Fibroblast of skin of right quadriceps (primary cell): ENCODE measurements at regions not wholly inside any gene's neighbourhood (a gene's known extent, or its start where the extent isn't known, plus 50 kb on each side); places are given as distances from the start of the nearest gene placed in this dataset.
A peak's percentile ranks its signal among the peaks of the same experiment; 100 is the strongest.

Experiments used
- DNase-seq: peaks from one replicate; pipeline ENCODE4 v3.0.0-alpha.2; 2013

- DNase-seq = peak; percentile 87
Observed at GRCh38 chr9:3732077-3733038, 206.6 kb upstream of the RFX3 start.

DNA sequence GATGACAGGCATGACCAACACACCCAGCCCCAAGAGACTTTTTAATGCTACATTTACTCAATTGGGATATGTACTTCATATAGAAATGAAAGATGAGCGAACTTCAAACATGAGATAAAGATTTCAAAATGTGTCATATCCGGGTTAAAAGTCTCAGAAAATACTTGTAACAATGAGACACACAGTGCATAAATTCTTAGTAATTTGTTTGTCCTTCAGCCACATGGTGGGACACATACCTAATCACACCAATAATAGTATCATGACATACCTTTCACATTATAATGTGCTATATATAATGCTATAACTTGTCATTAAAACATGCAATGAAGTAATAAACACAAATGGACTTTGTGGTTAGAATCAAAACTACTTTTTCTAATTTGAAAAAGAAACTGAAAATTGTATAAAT is 204.7 kb upstream of the RFX3 start:
- no peak for DNase-seq

DNA sequence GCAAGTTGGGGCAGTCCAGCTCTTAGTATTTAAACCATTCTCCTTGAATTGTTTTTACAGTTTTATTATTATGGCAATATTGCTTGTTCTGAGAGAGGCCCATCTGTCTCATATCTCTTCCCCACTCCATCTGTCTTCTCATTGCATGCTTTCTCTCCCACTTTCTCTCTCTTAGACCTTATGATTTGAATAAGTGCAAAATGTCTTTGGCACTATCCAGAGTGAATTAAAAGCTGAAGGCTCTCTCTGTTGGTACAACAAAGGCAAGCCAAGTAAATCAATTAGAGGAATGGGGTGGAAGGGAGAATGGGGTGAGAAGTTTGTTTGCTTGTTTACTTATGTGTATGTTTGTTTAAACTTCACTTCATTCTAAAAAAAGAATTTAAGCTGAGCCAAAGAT is 195.3 kb upstream of the RFX3 start:
- no peak for DNase-seq

DNA sequence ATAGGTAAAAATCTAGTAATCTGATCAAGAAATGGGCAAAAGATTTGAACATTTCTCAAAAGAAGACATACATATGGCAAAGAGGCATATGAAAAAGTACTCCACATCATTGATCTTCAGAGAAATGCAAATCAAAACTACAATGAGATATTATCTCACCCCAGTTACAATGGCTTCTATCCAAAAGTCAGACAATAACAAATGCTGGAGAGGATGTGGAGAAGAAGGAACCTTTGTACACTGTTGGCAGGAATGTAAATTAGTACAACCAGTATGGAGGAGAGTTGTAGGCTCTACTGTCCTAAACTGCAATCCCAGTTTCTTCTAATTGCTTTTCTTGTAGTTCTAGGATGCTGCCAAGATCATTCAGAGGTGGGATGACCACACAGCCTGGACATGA is 193.5 kb upstream of the RFX3 start:
- DNase-seq = no peak

GRCh38 chr9:3716415-3716814 is 190.6 kb upstream of the RFX3 start:
- no peak for DNase-seq

DNA sequence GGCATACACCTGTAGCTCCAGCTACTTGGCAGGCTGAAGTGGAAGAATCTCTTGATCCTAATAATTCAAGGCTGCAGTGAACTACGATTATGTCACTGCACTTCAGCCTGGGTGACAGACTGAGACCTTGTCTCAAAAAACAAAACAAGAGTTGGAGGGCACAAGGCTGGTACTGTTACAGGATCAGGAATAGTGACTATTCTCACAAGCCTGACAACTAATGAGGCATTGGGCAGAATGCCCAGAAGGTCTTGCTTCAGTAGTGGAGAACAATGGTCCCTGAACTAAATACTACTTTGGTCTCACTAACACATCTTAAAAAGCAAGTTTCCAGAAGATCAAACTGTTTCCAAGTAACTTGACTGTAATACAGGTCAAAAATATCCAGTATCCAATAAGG is 182.9 kb upstream of the RFX3 start:
- DNase-seq = peak; percentile 11

DNA sequence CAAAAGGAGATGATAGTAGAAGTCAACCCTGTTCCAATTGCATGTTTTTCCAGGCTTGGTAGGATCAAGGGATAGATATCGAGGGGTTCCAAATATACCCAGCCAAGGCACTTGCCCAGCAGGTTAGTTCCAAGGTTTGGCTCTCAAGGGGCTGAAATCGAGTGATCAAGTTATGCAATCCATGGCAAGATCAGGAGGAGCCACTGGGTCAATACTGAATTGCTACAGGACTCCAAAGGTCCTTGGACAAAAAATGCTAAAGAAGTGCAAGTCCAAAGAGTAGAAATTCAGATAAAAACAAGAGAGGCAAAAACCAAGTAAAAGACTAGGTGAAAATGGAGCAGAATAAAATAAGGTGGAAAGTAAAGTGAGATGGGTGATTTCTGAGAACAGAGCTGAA is 179.1 kb upstream of the RFX3 start:
- no peak for DNase-seq

- DNase-seq = no peak
Observed at GRCh38 chr9:3700772-3701171, 175.0 kb upstream of the RFX3 start.

DNA sequence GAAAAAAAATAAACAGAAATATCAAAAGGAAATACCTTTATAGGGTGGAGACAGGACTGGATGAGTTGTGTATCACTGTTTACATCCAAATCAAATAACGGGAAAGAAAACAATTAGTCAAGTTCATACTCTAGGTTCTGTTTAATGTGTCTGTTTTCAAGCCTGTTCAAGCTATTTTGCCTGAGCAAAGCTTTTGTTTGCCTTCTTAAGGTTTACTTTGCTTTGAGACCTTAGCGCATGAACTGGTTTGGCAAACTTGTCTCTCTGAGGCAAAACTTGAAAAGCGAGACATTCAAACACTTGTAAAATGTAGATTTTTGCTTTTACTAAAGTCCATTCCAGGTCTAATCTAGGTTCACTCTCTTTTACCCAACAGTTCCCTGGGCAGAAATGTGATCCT is 174.1 kb upstream of the RFX3 start:
- DNase-seq = no peak

DNA sequence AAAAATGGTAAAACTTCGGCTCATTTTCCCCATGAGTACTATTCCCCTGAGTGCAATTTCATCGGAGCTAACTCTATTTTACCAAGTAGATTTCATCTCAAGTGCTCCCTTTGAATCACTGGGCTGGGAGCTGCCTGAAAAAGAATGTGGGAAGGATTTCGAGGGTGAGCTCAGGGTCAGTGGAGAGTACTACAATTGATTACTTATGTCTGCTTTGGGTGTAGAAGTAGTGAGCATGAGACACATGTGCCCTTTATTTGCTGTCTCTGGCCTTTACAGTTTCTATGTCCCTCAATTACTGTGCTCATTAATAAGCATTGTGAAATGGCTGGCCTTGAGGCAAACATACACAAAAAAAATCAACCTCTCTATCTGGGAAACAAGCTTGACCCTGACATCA is 172.7 kb upstream of the RFX3 start:
- DNase-seq = no peak

DNA sequence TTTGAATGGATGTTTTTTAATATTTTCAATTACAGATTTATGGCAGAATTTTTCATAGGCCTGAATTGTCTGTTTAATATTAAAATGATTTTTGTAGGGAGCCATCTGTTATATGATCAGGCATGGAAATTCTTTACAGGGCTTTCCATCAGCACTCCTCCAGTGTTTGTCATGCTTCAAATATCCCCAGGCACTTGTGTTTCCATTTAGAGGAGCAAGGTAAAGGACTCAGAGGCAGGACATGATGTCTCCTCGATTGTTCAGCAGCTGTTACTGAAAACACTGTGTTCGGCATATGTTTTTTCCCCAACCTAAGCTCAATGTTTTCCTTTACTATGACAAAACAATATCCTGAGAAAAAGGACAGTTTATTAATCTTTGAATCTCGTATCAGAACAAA is 172.3 kb upstream of the RFX3 start:
- no peak for DNase-seq

DNA sequence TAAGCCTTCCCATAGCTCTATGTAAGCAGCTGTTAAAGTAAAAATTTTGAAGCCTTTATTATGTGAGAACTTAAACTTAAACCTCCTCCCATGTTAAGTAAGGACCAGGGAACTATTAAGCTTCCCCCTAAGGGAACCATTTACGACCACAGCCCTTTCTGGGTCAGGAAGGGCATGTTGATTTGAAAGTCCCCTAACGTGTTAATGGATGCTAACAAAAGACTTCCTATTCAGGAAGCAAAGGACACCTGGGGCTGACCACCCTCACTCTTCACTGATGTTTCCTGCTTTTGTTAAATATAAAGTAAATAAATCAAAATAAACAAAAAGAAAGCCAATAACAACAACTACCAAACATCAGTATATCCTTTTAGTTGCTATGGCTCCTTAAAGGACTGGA is 170.6 kb upstream of the RFX3 start:
- no peak for DNase-seq

DNA sequence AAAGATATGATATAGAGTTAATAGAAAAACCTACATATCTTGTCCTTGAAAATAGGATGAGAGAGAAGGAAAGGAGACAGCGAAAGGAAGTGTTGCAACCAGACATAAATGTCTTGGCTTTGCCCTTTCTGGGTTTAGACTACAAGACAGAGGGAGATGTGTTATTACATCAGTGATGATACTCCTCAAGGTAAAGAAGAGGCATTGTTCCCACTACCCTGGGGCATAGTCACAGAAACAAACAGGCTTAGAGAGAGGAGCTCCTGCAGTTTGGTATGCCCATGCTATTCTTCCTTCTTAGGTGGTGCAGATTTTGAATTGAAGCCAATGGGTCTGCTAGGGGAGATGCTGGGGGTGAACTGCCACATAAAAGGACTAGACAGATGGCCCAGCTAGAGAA is 166.8 kb upstream of the RFX3 start:
- no peak for DNase-seq

GRCh38 chr9:3689555-3689954 is 163.8 kb upstream of the RFX3 start:
- DNase-seq = no peak

GRCh38 chr9:3687145-3687544 is 161.3 kb upstream of the RFX3 start:
- DNase-seq = no peak

DNA sequence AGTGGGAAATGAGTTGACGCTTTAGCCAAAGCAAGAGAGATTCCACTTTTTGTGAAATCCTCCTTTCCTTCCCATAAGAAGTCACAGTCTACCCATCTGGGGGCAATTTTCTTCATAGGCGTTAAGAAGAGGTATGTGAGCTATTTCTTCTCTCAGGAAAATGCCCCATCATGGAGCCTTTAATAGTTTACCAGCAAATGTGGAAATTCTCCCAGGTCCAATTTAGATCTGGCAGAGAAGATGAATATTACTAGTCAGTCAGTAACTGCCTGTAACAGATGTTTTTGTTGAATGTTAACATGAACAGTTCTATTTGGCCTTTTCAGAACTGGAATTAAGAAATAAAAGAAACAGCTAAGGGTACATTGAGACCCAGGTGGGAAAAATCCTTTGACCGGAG is 156.4 kb upstream of the RFX3 start:
- DNase-seq = no peak

DNA sequence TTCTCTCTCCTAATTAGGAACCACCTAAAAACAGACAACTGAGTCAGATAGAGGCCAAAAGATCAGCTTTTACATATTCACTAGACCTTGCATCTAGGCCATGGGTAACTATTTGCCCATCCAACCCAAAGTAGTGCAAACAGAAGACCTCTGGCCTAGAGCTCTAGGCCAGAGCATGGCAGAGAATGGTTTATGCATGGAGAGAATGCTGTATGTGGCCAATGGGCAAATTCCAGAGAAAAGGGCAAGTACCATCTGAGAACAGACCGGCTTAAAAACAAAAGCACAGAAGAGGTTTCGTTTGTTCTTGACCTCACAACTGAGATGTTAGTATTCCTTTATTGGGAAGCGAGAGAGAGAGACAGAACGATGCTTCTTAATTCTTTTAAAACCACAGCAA is 151.7 kb upstream of the RFX3 start:
- no peak for DNase-seq

- no peak for DNase-seq
Observed at GRCh38 chr9:3676766-3677165, 151.0 kb upstream of the RFX3 start.

GRCh38 chr9:3675946-3676345 is 150.1 kb upstream of the RFX3 start:
- no peak for DNase-seq

DNA sequence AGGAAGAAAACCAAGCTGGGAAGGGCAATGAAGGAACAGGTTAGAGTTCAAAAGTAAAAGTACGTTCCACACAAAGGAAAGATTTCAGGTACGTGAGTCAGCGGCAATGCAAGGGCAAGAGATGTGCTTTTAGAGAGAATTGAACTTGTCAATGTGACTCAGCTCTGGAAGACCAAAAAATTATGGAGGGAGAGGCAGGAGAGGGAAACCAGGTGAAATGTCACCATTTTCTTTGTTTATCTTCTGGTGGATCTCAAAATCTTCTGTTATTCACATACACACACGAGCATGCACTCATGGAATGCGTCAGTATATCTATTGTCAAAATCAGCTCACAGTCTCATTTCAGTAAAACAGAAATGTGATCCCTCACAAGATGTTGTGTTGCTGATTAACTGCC is 148.8 kb upstream of the RFX3 start:
- DNase-seq = no peak

DNA sequence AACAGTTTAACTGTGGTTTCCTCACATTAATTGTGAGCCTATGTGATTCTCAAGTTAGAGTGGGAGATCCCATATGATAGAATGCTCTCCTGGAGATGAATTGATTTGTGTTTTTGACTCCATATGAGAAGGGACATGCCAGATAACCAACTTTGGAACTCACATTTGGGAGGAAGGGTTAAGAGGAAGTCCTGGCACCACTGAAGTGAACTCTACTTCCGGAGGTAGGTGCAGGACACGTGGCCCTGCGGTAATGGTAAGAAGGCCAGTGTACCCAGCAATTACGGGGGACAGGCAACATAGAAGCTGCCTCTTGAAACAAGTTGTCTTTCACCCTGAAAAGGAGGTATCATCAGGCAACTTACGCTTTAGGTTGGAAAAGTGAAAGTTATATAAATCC is 146.6 kb upstream of the RFX3 start:
- no peak for DNase-seq

GRCh38 chr9:3664044-3664443 is 138.2 kb upstream of the RFX3 start:
- DNase-seq = no peak

DNA sequence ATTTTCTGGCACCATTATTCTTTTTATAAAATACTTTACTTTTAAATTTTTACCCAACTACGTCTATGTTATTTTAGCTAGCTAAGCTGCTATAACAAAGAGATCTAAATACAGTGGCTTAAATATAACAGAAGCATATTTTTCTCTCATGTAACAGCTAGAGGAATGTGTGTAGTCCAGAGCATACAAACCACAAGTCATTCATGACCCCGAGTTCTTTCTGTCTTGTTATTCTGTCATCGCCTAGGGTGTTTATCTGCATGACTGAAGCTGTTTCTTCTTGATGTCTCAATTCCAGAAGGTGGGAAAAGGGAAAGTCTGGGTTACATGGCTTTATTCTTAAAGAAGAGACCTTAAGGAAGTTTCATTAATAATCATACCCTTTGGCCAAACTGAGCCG is 136.9 kb upstream of the RFX3 start:
- peak; percentile 48 for DNase-seq

DNA sequence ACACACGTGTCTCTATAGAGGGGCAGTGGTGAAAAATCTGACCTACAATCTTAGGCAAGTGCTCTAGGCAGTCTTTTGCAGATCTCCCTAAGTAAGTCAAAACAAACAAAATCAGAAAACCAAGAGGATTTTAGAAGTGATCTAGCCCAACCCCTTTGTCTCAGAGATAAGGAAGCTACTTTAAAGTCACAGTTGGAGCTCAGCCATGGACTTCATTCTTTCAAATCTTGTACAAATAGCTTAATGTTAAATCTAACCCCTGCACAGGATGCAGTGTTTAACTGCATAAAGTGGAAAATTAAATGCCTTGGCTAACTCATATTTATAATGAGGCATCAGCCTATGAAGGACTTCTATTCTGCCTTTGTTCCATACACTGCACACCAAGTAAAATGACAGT is 135.1 kb upstream of the RFX3 start:
- DNase-seq = no peak

GRCh38 chr9:3659647-3660046 is 133.8 kb upstream of the RFX3 start:
- DNase-seq = no peak
